Small intestine (tissue), 7 donors: ENCODE measurements at regions not wholly inside any gene's neighbourhood (a gene's known extent, or its start where the extent isn't known, plus 50 kb on each side); places are given as distances from the start of the nearest gene placed in this dataset.

Experiments used
- DNase-seq, 2 donors: peaks; one replicate each; pipeline versions ENCODE4 v3.0.0 to v3.0.0-alpha.2; 2013
- FAIRE-seq: peaks from 2 replicates; lab custom pipeline; 2012; peaks lifted over from hg19 to GRCh38; lab: Jason Lieb, UNC
- H3K27ac ChIP-seq, 3 donors: one replicate each; pipeline ENCODE4 v1.5.1; 2013; ENCODE audit warnings: low read length in 2 of 3, mild to moderate bottlenecking in 2 of 3, control low read depth in 1 of 3, inconsistent platforms in 1 of 3, low read depth in 1 of 3, moderate library complexity in 1 of 3
- H3K27me3 ChIP-seq, 3 donors: one replicate each; pipeline ENCODE4 v1.6.1; 2013; ENCODE audit warnings: low read length in 3 of 3, inconsistent platforms in 1 of 3; ENCODE audit not compliant: control insufficient read depth in 3 of 3, insufficient read depth in 3 of 3
- H3K36me3 ChIP-seq, 3 donors: one replicate each; pipeline ENCODE4 v1.6.1; 2013; ENCODE audit warnings: low read length in 3 of 3, inconsistent platforms in 1 of 3, low read depth in 1 of 3, mild to moderate bottlenecking in 1 of 3, moderate library complexity in 1 of 3; ENCODE audit not compliant: control insufficient read depth in 3 of 3, insufficient read depth in 2 of 3
- H3K4me1 ChIP-seq, 3 donors: one replicate each; pipeline ENCODE4 v1.6.1; 2013; ENCODE audit warnings: low read length in 2 of 3, inconsistent platforms in 1 of 3, low read depth in 1 of 3, mild to moderate bottlenecking in 1 of 3, moderate library complexity in 1 of 3; ENCODE audit not compliant: control insufficient read depth in 3 of 3, insufficient read depth in 2 of 3
- H3K4me3 ChIP-seq, 3 donors: one replicate each; pipeline ENCODE4 v1.5.1; 2013; ENCODE audit warnings: low read length in 3 of 3, control low read depth in 1 of 3, inconsistent platforms in 1 of 3, low read depth in 1 of 3, mild to moderate bottlenecking in 1 of 3, moderate library complexity in 1 of 3
- H3K9me3 ChIP-seq, 2 donors: one replicate each; pipeline ENCODE4 v1.6.1; 2013; ENCODE audit warnings: low read depth in 1 of 2, low read length in 1 of 2; ENCODE audit not compliant: control insufficient read depth in 2 of 2, insufficient read depth in 1 of 2
- WGBS, 3 donors: extraction: QIAGEN DNeasy Blood & Tissue Kit; methylation state at CpG; one replicate each; pipeline ENCODE4 v1.1.7; 2013; 5-methylcytosine and 5-hydroxymethylcytosine counted together
- donor health status: healthy with polysubstance abuse.
- donor health status: control.
- donor health status: control.
- donor health status: Bipolar disorder and iron deficiency.
- donor health status: healthy.

- Histone ChIP-seq H3K36me3 (no peaks in the 10 kb centered on the region), H3K4me3 (no peak overlapping the region), H3K27me3 (no peaks in the 10 kb centered on the region), H3K27ac (no peak overlapping the region), H3K9me3 (no peaks in the 10 kb centered on the region), H3K4me1 (no peaks in the 10 kb centered on the region)
- no peak for DNase-seq
- 55 to 82% (median 77%) methylated on average over 2 of the region's 2 CpGs for WGBS, 3 donors
- FAIRE-seq: no peak
These were observed 85.7 kb downstream of the SUCLG1 start for GRCh38 chr2:84373391-84373790.

- Histone ChIP-seq H3K4me3 (no peak overlapping the region), H3K36me3 (no peaks in the 10 kb centered on the region), H3K27me3 (no peaks in the 10 kb centered on the region), H3K4me1 (no peaks in the 10 kb centered on the region), H3K27ac (no peak overlapping the region), H3K9me3 (peaks cover 0 to 15% of the 10 kb centered on the region in 2 donors)
- 46 to 56% (median 50%) methylated on average over 1 of the region's 1 CpG for WGBS, 3 donors
- DNase-seq: no peak
- FAIRE-seq: no peak
These were observed 96.5 kb downstream of the SUCLG1 start for GRCh38 chr2:84362541-84362940.

- Histone ChIP-seq H3K27ac (no peak overlapping the region), H3K36me3 (no peaks in the 10 kb centered on the region), H3K9me3 (no peaks in the 10 kb centered on the region), H3K4me1 (no peaks in the 10 kb centered on the region), H3K4me3 (no peak overlapping the region), H3K27me3 (no peaks in the 10 kb centered on the region)
- WGBS, 3 donors: 71 to 76% (median 75%) methylated on average over 3 of the region's 3 CpGs
- DNase-seq (no peak), FAIRE-seq (no peak)
These were observed 121.0 kb downstream of the SUCLG1 start for GRCh38 chr2:84338069-84338468.

GRCh38 chr2:84327645-84328249 lies 131.3 kb downstream of the SUCLG1 start:
- 45 to 86% (median 67%) methylated on average over 1 of the region's 1 CpG for WGBS, 3 donors
- Histone ChIP-seq H3K9me3 (no peaks in the 10 kb centered on the region), H3K4me3 (no peak overlapping the region), H3K27ac (no peak overlapping the region), H3K27me3 (no peaks in the 10 kb centered on the region), H3K36me3 (no peaks in the 10 kb centered on the region), H3K4me1 (no peaks in the 10 kb centered on the region)
- FAIRE-seq (no peak), DNase-seq (no peak)

- Histone ChIP-seq H3K36me3 (no peaks in the 10 kb centered on the region), H3K4me1 (no peaks in the 10 kb centered on the region), H3K9me3 (no peaks in the 10 kb centered on the region), H3K27ac (no peak overlapping the region), H3K4me3 (no peak overlapping the region), H3K27me3 (no peaks in the 10 kb centered on the region)
- no peak for DNase-seq
- no peak for FAIRE-seq
- WGBS, 3 donors: 78 to 83% (median 82%) methylated on average over 4 of the region's 4 CpGs
These were observed 132.1 kb downstream of the SUCLG1 start for GRCh38 chr2:84326831-84327432.

- Histone ChIP-seq H3K27me3 (no peaks in the 10 kb centered on the region), H3K9me3 (no peaks in the 10 kb centered on the region), H3K4me3 (no peak overlapping the region), H3K36me3 (no peaks in the 10 kb centered on the region), H3K4me1 (no peaks in the 10 kb centered on the region), H3K27ac (no peak overlapping the region)
- DNase-seq (no peak), FAIRE-seq (no peak)
- 47 to 61% (median 47%) methylated on average over 2 of the region's 2 CpGs for WGBS, 3 donors
These were observed 135.2 kb downstream of the SUCLG1 start for GRCh38 chr2:84323890-84324289.

- Histone ChIP-seq H3K9me3 (no peaks in the 10 kb centered on the region), H3K27ac (no peak overlapping the region), H3K4me1 (no peaks in the 10 kb centered on the region), H3K27me3 (no peaks in the 10 kb centered on the region), H3K4me3 (no peak overlapping the region), H3K36me3 (no peaks in the 10 kb centered on the region)
- FAIRE-seq (no peak), DNase-seq (no peak)
- WGBS, 3 donors: 75 to 83% (median 78%) methylated on average over 2 of the region's 2 CpGs
These were observed 138.1 kb downstream of the SUCLG1 start for GRCh38 chr2:84320940-84321339.

GRCh38 chr2:84319581-84319980 lies 139.5 kb downstream of the SUCLG1 start:
- 87 to 88% (median 87%) methylated on average over 6 of the region's 6 CpGs for WGBS, 3 donors
- Histone ChIP-seq H3K4me3 (no peak overlapping the region), H3K36me3 (no peaks in the 10 kb centered on the region), H3K27ac (no peak overlapping the region), H3K4me1 (no peaks in the 10 kb centered on the region), H3K9me3 (no peaks in the 10 kb centered on the region), H3K27me3 (no peaks in the 10 kb centered on the region)
- DNase-seq (no peak), FAIRE-seq (no peak)

- no peak for FAIRE-seq
These were observed 141.9 kb downstream of the SUCLG1 start for GRCh38 chr2:84317135-84317534.

More at GRCh38 chr2:84317135-84317534, 141.9 kb downstream of the SUCLG1 start:
- no peak overlapping the region for H3K4me3 ChIP-seq
- H3K27me3 ChIP-seq: peaks cover 0 to 3% (median 0%) of the 10 kb centered on the region in 3 donors
- WGBS, 3 donors: 90 to 92% (median 90%) methylated on average over 2 of the region's 2 CpGs
- H3K36me3 ChIP-seq: no peaks in the 10 kb centered on the region
- H3K27ac ChIP-seq: no peak overlapping the region
- no peaks in the 10 kb centered on the region for H3K4me1 ChIP-seq
- H3K9me3 ChIP-seq: no peaks in the 10 kb centered on the region
- DNase-seq: no peak
